Right lobe of liver (tissue), 6 donors: ENCODE measurements at regions not wholly inside any gene's neighbourhood (a gene's known extent, or its start where the extent isn't known, plus 50 kb on each side); places are given as distances from the start of the nearest gene placed in this dataset.
"Not testable (repeated sequence)": the region's sequence is repeated elsewhere in the genome, so short reads cannot be mapped to it uniquely, and the experiment has no call there.

Experiments
- ATAC-seq, 4 donors: fragments of 200-7000 bp; cut with Tn5 transposase; one replicate each; pipeline ENCODE4 v1.9.1; 2020; ENCODE audit warnings: mild to moderate bottlenecking in 4 of 4, moderate library complexity in 4 of 4
- DNase-seq, 3 donors: peaks; one replicate each; pipeline ENCODE4 v3.0.0-alpha.2; 2020
- H3K27ac ChIP-seq, 3 donors: fragments of 200-600 bp; one replicate each; pipeline ENCODE4 v1.8.0; 2022
- H3K27me3 ChIP-seq, 2 donors: fragments of 200-600 bp; one replicate each; pipeline ENCODE4 v1.8.0; 2022
- H3K36me3 ChIP-seq, 4 donors: fragments of 200-600 bp; sonication (generic) in 1 of 4; one replicate each; pipeline versions ENCODE4 v1.5.1 to v1.8.0; 2017 to 2022; ENCODE audit warnings: control low read depth in 1 of 4
- H3K4me1 ChIP-seq, 4 donors: fragments of 200-600 bp; sonication (generic) in 1 of 4; one replicate each; pipeline versions ENCODE4 v1.5.1 to v1.8.0; 2017 to 2022; ENCODE audit warnings: control low read depth in 1 of 4
- H3K4me3 ChIP-seq, 3 donors: fragments of 200-600 bp; one replicate each; pipeline ENCODE4 v1.8.0; 2022
- H3K9me3 ChIP-seq, 4 donors: fragments of 200-600 bp; sonication (generic) in 1 of 4; one replicate each; pipeline versions ENCODE4 v1.5.1 to v1.8.0; 2017 to 2022; ENCODE audit warnings: control low read depth in 1 of 4
- CTCF ChIP-seq, 4 donors: fragments of 200-600 bp in 3 of 4; fragments of 450-650 bp in 1 of 4; IDR thresholded peaks; one replicate each; pipeline versions ENCODE4 v1.5.1 to v1.8.0; 2016 to 2022; ENCODE audit warnings: antibody characterized with exemption in 4 of 4, mild to moderate bottlenecking in 2 of 4
- POLR2A ChIP-seq: fragments of 450-650 bp; IDR thresholded peaks from one replicate; pipeline ENCODE4 v1.6.1; 2017; ENCODE audit warnings: antibody characterized with exemption, mild to moderate bottlenecking
- WGBS: methylation state at CpG from one replicate; pipeline ENCODE4 v1.1.6; 2018; ENCODE audit warnings: low coverage, low lambda C conversion rate; ENCODE audit not compliant: insufficient coverage; ENCODE audit errors: missing lambda C conversion rate; 5-methylcytosine and 5-hydroxymethylcytosine counted together
- intact Hi-C, 2 donors: fragments of 100-400 bp; cut with DNase I; formaldehyde crosslinking; loops; one replicate each; pipeline versions ENCODE4 v1.11.2 to v1.14.1; 2022
- donor health status: DM: no; HTN: yes; CAD: no.
- donor health status: DM: no; HTN: no; CAD: no.
- donor health status: DM: no; HTN: no; CAD: no.
- donor health status: DM: no; HTN: yes; CAD: no.
- donor health status: DM: no; HTN: yes; CAD: no.

GRCh38 chr13:22839603-22840530, 340.9 kb upstream of the SGCG start:
- no peak overlapping the region for H3K27ac ChIP-seq
- 61% methylated on average over 7 of the region's 7 CpGs for whole genome bisulfite sequencing
- H3K9me3 ChIP-seq, result no peaks in the 10 kb centered on the region
- H3K36me3 ChIP-seq, result no peaks in the 10 kb centered on the region
- H3K4me1 ChIP-seq, result no peaks in the 10 kb centered on the region
- TF ChIP-seq POLR2A (no peak), CTCF (IDR thresholded peaks at IDR 0.05) (no peak)
- no peak for ATAC-seq
- no peak for DNase-seq
- no peak overlapping the region for H3K4me3 ChIP-seq
- no peaks in the 10 kb centered on the region for H3K27me3 ChIP-seq
- intact Hi-C loops, result no loop called here

- ATAC-seq (no peak), DNase-seq (no peak)
- Histone ChIP-seq H3K4me1 (no peaks in the 10 kb centered on the region), H3K27ac (no peak overlapping the region), H3K9me3 (no peaks in the 10 kb centered on the region), H3K36me3 (no peaks in the 10 kb centered on the region), H3K4me3 (no peak overlapping the region), H3K27me3 (no peaks in the 10 kb centered on the region)
- intact Hi-C loops, result no loop called here
- 17% methylated on average over 2 of the region's 2 CpGs for WGBS
- TF ChIP-seq CTCF (IDR thresholded peaks at IDR 0.05), result no peak
- no peak for TF ChIP-seq POLR2A
Measured at GRCh38 chr13:22846551-22846950, 334.2 kb upstream of the SGCG start.

- H3K9me3 ChIP-seq, result no peaks in the 10 kb centered on the region
- no peaks in the 10 kb centered on the region for H3K36me3 ChIP-seq
- TF ChIP-seq CTCF (IDR thresholded peaks at IDR 0.05) (no peak), POLR2A (no peak)
- intact Hi-C loops, result no loop called here
- H3K27ac ChIP-seq, result no peak overlapping the region
- no peaks in the 10 kb centered on the region for H3K27me3 ChIP-seq
- ATAC-seq (peak; percentile 38 to 97 (median 58)), DNase-seq (peak in 2 of 3 donors; percentile 65 to 74)
- 80% methylated on average over 3 of the region's 32 CpGs for WGBS
- H3K4me1 ChIP-seq, result no peaks in the 10 kb centered on the region
- no peak overlapping the region for H3K4me3 ChIP-seq
Measured at GRCh38 chr13:22848539-22849052, 332.2 kb upstream of the SGCG start.

- H3K4me3 ChIP-seq, result no peak overlapping the region
- H3K36me3 ChIP-seq, result no peaks in the 10 kb centered on the region
- ATAC-seq (no peak), DNase-seq (no peak)
- TF ChIP-seq CTCF (IDR thresholded peaks at IDR 0.05) (no peak), POLR2A (no peak)
- no peaks in the 10 kb centered on the region for H3K9me3 ChIP-seq
- intact Hi-C loops, result no loop called here
- H3K4me1 ChIP-seq, result no peaks in the 10 kb centered on the region
- H3K27me3 ChIP-seq, result no peaks in the 10 kb centered on the region
- WGBS, result 45% methylated on average over 2 of the region's 2 CpGs
- no peak overlapping the region for H3K27ac ChIP-seq
Measured at GRCh38 chr13:22855926-22856325, 324.9 kb upstream of the SGCG start.

GRCh38 chr13:22858980-22859379, 321.8 kb upstream of the SGCG start:
- H3K9me3 ChIP-seq, DNase-seq, H3K4me3 ChIP-seq, H3K4me1 ChIP-seq, H3K36me3 ChIP-seq, intact Hi-C loops, ATAC-seq, H3K27me3 ChIP-seq, H3K27ac ChIP-seq: not testable (repeated sequence)
- no CpG with 5 or more reads among the region's 32 CpGs for whole genome bisulfite sequencing

- 100% methylated on average over 7 of the region's 21 CpGs for WGBS
- H3K27me3 ChIP-seq, H3K4me3 ChIP-seq, H3K36me3 ChIP-seq, H3K9me3 ChIP-seq, DNase-seq, H3K4me1 ChIP-seq, intact Hi-C loops, ATAC-seq, H3K27ac ChIP-seq: not testable (repeated sequence)
Measured at GRCh38 chr13:22859411-22859810, 321.4 kb upstream of the SGCG start.
